Smooth muscle cell (in vitro differentiated cells): ENCODE measurements at regions not wholly inside any gene's neighbourhood (a gene's known extent, or its start where the extent isn't known, plus 50 kb on each side); places are given as distances from the start of the nearest gene placed in this dataset.

Experiments
- DNase-seq: peaks from one replicate; lab custom pipeline; 2025; ENCODE audit not compliant: unreplicated experiment; lab: John Stamatoyannopoulos, UW
- H2AFZ ChIP-seq: fragments of 200-600 bp; sonication (generic); 2 replicates; pipeline ENCODE4 v1.6.0; 2016; ENCODE audit warnings: antibody characterized with exemption, low read depth, mild to moderate bottlenecking
- H3F3A ChIP-seq: fragments of 200-600 bp; sonication (generic); 2 replicates; pipeline ENCODE4 v1.6.0; 2017; ENCODE audit warnings: antibody characterized with exemption, low read depth
- H3K27ac ChIP-seq: fragments of 200-600 bp; sonication (generic); 2 replicates; pipeline ENCODE4 v1.5.1; 2016; ENCODE audit warnings: low read depth, mild to moderate bottlenecking
- H3K27me3 ChIP-seq: fragments of 200-600 bp; sonication (generic); 2 replicates; pipeline ENCODE4 v1.6.1; 2016; ENCODE audit warnings: low read depth, mild to moderate bottlenecking
- H3K36me3 ChIP-seq: fragments of 200-600 bp; sonication (generic); 2 replicates; pipeline ENCODE4 v1.5.1; 2016; ENCODE audit warnings: low read depth
- H3K4me1 ChIP-seq: fragments of 200-600 bp; sonication (generic); 2 replicates; pipeline ENCODE4 v1.5.1; 2016; ENCODE audit warnings: low read depth
- H3K4me2 ChIP-seq: fragments of 200-600 bp; sonication (generic); 2 replicates; pipeline ENCODE4 v1.6.0; 2016; ENCODE audit warnings: mild to moderate bottlenecking
- H3K4me3 ChIP-seq: fragments of 200-600 bp; sonication (generic); 2 replicates; pipeline ENCODE4 v1.5.1; 2016; ENCODE audit warnings: mild to moderate bottlenecking
- H3K79me2 ChIP-seq: fragments of 200-600 bp; sonication (generic); 2 replicates; pipeline ENCODE4 v1.6.0; 2016; ENCODE audit warnings: low read depth, mild to moderate bottlenecking
- H3K9ac ChIP-seq: fragments of 200-600 bp; sonication (generic); 2 replicates; pipeline ENCODE4 v1.6.0; 2016; ENCODE audit warnings: low read depth
- H3K9me3 ChIP-seq: fragments of 200-600 bp; sonication (generic); replicated peaks from 2 replicates; pipeline ENCODE4 v1.5.1; 2016; ENCODE audit warnings: low read depth
- H4K20me1 ChIP-seq: fragments of 200-600 bp; sonication (generic); 2 replicates; pipeline ENCODE4 v1.6.0; 2016; ENCODE audit warnings: low read depth
- WGBS: methylation state at CpG from one replicate; pipeline ENCODE4 v1.1.7; 2016; ENCODE audit warnings: low lambda C conversion rate; 5-methylcytosine and 5-hydroxymethylcytosine counted together
- TF ChIP-seq, protein P1 (sequence below): fragments of 200-600 bp; sonication (generic); IDR thresholded peaks from 2 replicates; pipeline ENCODE4 v1.5.1; 2017; ENCODE audit warnings: borderline replicate concordance, mild to moderate bottlenecking, antibody characterized with exemption; ENCODE audit not compliant: insufficient read depth, poor library complexity, severe bottlenecking

DNA sequence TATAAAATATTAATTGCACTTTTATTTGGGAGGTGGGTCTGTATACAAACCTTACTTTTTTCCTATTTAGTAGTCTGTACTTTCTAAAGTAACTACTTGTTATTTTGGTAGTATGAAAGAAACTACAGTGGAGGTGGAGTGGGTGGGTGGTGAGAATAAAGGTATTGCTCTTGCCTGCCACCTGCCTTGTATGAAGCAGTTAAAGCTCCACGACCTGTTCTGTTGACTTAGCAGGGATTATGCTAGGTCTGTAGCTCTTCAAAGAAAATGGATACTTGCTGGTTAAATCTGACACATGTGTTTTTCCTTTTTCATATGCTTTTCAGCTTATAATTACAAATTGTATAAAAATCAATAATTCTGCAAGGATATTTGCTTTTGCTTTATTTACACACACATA is 111.9 kb downstream of the EHF start:
- TF ChIP-seq, protein P1, sequence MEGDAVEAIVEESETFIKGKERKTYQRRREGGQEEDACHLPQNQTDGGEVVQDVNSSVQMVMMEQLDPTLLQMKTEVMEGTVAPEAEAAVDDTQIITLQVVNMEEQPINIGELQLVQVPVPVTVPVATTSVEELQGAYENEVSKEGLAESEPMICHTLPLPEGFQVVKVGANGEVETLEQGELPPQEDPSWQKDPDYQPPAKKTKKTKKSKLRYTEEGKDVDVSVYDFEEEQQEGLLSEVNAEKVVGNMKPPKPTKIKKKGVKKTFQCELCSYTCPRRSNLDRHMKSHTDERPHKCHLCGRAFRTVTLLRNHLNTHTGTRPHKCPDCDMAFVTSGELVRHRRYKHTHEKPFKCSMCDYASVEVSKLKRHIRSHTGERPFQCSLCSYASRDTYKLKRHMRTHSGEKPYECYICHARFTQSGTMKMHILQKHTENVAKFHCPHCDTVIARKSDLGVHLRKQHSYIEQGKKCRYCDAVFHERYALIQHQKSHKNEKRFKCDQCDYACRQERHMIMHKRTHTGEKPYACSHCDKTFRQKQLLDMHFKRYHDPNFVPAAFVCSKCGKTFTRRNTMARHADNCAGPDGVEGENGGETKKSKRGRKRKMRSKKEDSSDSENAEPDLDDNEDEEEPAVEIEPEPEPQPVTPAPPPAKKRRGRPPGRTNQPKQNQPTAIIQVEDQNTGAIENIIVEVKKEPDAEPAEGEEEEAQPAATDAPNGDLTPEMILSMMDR = no peak
- DNase-seq = no peak
- Histone ChIP-seq H3K79me2 (no peaks in the 10 kb centered on the region), H4K20me1 (peaks cover 4% of the 10 kb centered on the region), H2AFZ (no peak overlapping the region), H3K9me3 (no peaks in the 10 kb centered on the region), H3K36me3 (no peaks in the 10 kb centered on the region), H3F3A (no peaks in the 10 kb centered on the region), H3K4me3 (no peak overlapping the region), H3K4me1 (no peaks in the 10 kb centered on the region), H3K27me3 (no peaks in the 10 kb centered on the region), H3K4me2 (no peak overlapping the region), H3K9ac (no peak overlapping the region), H3K27ac (no peak overlapping the region)
- WGBS = 86% methylated on average over 1 of the region's 1 CpG

DNA sequence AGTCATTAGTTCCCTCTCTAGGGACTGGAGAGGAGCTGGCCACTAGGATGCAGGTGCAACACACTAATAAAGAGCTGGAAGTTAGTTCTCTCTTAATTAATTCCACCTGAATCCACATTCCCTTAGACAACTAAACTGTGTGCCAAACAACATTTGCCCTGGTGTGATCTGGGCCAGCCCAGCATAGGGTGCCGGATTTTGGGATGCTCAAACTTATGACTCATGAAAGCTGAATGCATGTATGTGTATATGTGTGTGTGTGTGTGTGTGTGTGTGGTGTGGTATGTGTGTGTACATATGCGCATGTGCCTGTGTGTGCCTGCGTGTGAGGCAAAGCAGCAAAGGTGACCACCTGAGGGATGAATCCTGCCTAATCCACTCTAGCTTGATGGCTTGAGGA is 110.7 kb downstream of the EHF start:
- Histone ChIP-seq H3F3A (no peaks in the 10 kb centered on the region), H3K4me2 (no peak overlapping the region), H3K9me3 (no peaks in the 10 kb centered on the region), H3K79me2 (no peaks in the 10 kb centered on the region), H3K27me3 (no peaks in the 10 kb centered on the region), H3K27ac (no peak overlapping the region), H3K4me1 (no peaks in the 10 kb centered on the region), H3K9ac (no peak overlapping the region), H2AFZ (no peak overlapping the region), H3K4me3 (no peak overlapping the region), H3K36me3 (no peaks in the 10 kb centered on the region), H4K20me1 (peaks cover 4% of the 10 kb centered on the region)
- WGBS = 93% methylated on average over 3 of the region's 3 CpGs
- TF ChIP-seq, protein P1 = no peak
- no peak for DNase-seq

DNA sequence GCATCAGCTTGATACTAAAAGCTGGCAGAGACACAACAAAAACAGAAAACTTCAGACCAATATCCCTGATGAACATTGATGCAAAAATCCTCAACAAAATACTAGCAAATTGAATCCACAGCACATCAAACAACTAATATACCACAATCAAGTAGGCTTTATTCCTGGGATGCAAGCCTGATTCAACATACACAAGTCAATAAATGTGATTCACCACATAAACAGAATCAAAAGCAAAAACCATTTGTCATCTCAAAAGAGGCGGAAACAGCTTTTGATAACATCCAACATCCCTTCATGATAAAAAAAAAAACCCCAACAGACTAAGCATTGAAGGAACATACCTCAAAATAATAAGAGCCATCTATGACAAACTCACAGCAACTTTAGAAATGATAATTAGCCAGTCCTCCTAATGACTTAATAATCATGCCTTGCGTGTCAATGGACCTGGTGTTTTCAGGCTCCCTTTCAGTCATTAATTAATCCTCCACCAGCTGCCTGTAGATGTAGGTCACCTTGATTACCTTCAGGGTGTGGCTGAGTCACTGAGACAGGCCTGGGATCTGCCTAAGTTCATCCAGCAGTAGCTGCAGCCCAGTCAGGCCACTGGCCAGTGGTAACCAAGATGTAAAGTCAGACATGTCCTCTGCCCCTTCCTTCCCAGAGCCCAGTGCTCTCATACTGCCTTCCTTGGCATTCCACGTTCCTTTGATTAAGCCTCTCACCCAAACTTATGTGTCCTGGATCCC is 109.8 kb downstream of the EHF start:
- H3K4me3 ChIP-seq = no peak overlapping the region
- no peak overlapping the region for H2AFZ ChIP-seq
- H3K4me2 ChIP-seq = no peak overlapping the region
- DNase-seq = no peak
- H3K4me1 ChIP-seq = no peaks in the 10 kb centered on the region
- no peaks in the 10 kb centered on the region for H3K9me3 ChIP-seq
- TF ChIP-seq, protein P1 = no peak
- H3K9ac ChIP-seq = no peak overlapping the region
- no peaks in the 10 kb centered on the region for H3K36me3 ChIP-seq
- H3F3A ChIP-seq = no peaks in the 10 kb centered on the region
- no peaks in the 10 kb centered on the region for H3K79me2 ChIP-seq
- no peaks in the 10 kb centered on the region for H3K27me3 ChIP-seq
- no peak overlapping the region for H3K27ac ChIP-seq
- H4K20me1 ChIP-seq = peaks cover 4% of the 10 kb centered on the region
- WGBS = 89% methylated on average over 3 of the region's 3 CpGs

DNA sequence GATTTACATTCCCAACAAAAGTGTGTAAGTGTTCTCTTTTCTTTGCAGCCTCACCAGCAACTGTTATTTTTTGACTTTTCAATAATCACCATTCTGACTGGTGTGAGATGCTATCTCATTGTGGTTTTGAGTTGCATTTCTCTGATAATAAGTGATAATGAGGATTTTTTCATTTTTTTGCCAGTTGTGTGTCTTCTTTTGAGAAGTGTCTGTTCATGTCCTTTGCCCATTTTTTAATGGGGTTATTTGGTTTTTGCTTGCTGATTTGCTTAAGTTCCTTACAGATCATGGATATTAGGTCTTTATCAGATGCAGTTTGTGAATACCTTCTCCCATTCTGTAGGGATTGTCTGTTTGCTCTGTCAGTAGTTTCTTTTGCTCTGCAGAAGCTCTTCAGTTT is 107.7 kb downstream of the EHF start:
- Histone ChIP-seq H3K36me3 (no peaks in the 10 kb centered on the region), H3K27me3 (no peaks in the 10 kb centered on the region), H3K9ac (no peak overlapping the region), H3K9me3 (no peaks in the 10 kb centered on the region), H2AFZ (no peak overlapping the region), H3K4me2 (no peak overlapping the region), H3K79me2 (no peaks in the 10 kb centered on the region), H3K4me1 (no peaks in the 10 kb centered on the region), H4K20me1 (peaks cover 4% of the 10 kb centered on the region), H3F3A (no peaks in the 10 kb centered on the region), H3K4me3 (no peak overlapping the region), H3K27ac (no peak overlapping the region)
- no peak for DNase-seq
- TF ChIP-seq, protein P1 = no peak
